Neural cell (in vitro differentiated cells): ENCODE measurements at regions not wholly inside any gene's neighbourhood (a gene's known extent, or its start where the extent isn't known, plus 50 kb on each side); places are given as distances from the start of the nearest gene placed in this dataset.

ENCODE experiments used
- H2AFZ ChIP-seq: fragments of 200-600, 300-800 bp; sonication (generic), shearing (Covaris generic); 2 replicates; pipeline ENCODE4 v1.6.0; 2014; ENCODE audit warnings: low read depth, mild to moderate bottlenecking, antibody characterized with exemption, low read length, moderate library complexity
- H3F3A ChIP-seq: fragments of 200-600 bp; shearing (Covaris generic); 2 replicates; pipeline ENCODE4 v1.6.1; 2016; ENCODE audit warnings: mild to moderate bottlenecking, moderate library complexity, mixed read lengths, antibody characterized with exemption, low read length; ENCODE audit not compliant: insufficient read depth, poor library complexity, severe bottlenecking
- H3K27ac ChIP-seq: fragments of 200-600, 300-800 bp; sonication (generic), shearing (Covaris generic); 2 replicates; pipeline ENCODE4 v1.5.1; 2014; ENCODE audit warnings: mild to moderate bottlenecking, low read length, moderate library complexity
- H3K27me3 ChIP-seq: fragments of 300-800, 200-600 bp; sonication (generic), shearing (Covaris generic); 2 replicates; pipeline ENCODE4 v1.6.0; 2014; ENCODE audit warnings: mild to moderate bottlenecking, low read depth, low read length, moderate library complexity; ENCODE audit not compliant: insufficient read depth
- H3K36me3 ChIP-seq: fragments of 300-800, 200-600 bp; sonication (generic), shearing (Covaris generic); 2 replicates; pipeline ENCODE4 v1.5.1; 2014; ENCODE audit warnings: mild to moderate bottlenecking, antibody characterized with exemption, low read length, moderate library complexity; ENCODE audit not compliant: insufficient read depth
- H3K4me2 ChIP-seq: fragments of 300-800, 200-600 bp; sonication (generic), shearing (Covaris generic); 2 replicates; pipeline ENCODE4 v1.6.0; 2014; ENCODE audit warnings: mild to moderate bottlenecking, low read length
- H3K4me3 ChIP-seq: fragments of 300-800, 200-600 bp; sonication (generic), shearing (Covaris generic); 2 replicates; pipeline ENCODE4 v1.5.1; 2014; ENCODE audit warnings: mild to moderate bottlenecking, low read length, moderate library complexity
- H3K79me2 ChIP-seq: fragments of 200-600 bp; shearing (Covaris generic); replicated peaks from 2 replicates; pipeline ENCODE4 v1.6.0; 2014; ENCODE audit warnings: mild to moderate bottlenecking, low read length, moderate library complexity; ENCODE audit not compliant: insufficient read depth
- H3K9ac ChIP-seq: fragments of 300-800, 200-600 bp; sonication (generic), shearing (Covaris generic); 2 replicates; pipeline ENCODE4 v1.6.1; 2016; ENCODE audit warnings: mild to moderate bottlenecking, low read length, mixed read lengths
- H3K9me2 ChIP-seq: fragments of 200-600 bp; shearing (Covaris generic); 2 replicates; pipeline ENCODE4 v1.6.1; 2016; ENCODE audit warnings: mild to moderate bottlenecking, low read length, mixed read lengths; ENCODE audit not compliant: insufficient read depth
- H3K9me3 ChIP-seq: fragments of 200-600, 300-800 bp; sonication (generic), shearing (Covaris generic); 2 replicates; pipeline ENCODE4 v1.6.1; 2016; ENCODE audit warnings: mild to moderate bottlenecking, mixed run types, low read length, moderate library complexity, mixed read lengths
- H4K20me1 ChIP-seq: fragments of 200-600 bp; shearing (Covaris generic); 2 replicates; pipeline ENCODE4 v1.6.1; 2016; ENCODE audit warnings: mild to moderate bottlenecking, mixed run types; ENCODE audit not compliant: insufficient read depth
- EP300 ChIP-seq: fragments of 450-650 bp; conservative IDR thresholded peaks from 2 replicates; pipeline ENCODE4 v1.6.1; 2014; ENCODE audit warnings: antibody characterized with exemption, mild to moderate bottlenecking, moderate library complexity; ENCODE audit not compliant: poor library complexity, severe bottlenecking
- EZH2 ChIP-seq: fragments of 200-600, 300-800 bp; shearing (Covaris generic), sonication (generic); IDR thresholded peaks from 2 replicates; pipeline ENCODE4 v1.6.1; 2014; ENCODE audit warnings: antibody characterized with exemption, low read length, borderline replicate concordance, mild to moderate bottlenecking; ENCODE audit not compliant: insufficient read depth, poor library complexity, severe bottlenecking
- MXI1 ChIP-seq: fragments of 450-650 bp; conservative IDR thresholded peaks from 2 replicates; pipeline ENCODE4 v1.6.1; 2014; ENCODE audit warnings: antibody characterized with exemption, mild to moderate bottlenecking; ENCODE audit not compliant: poor library complexity, severe bottlenecking
- POLR2AphosphoS5 ChIP-seq: IDR thresholded peaks from 2 replicates; pipeline ENCODE4 v1.6.1; 2012
- RAD21 ChIP-seq: fragments of 450-650 bp; conservative IDR thresholded peaks from 2 replicates; pipeline ENCODE4 v1.6.1; 2014; ENCODE audit warnings: antibody characterized with exemption, mild to moderate bottlenecking, moderate library complexity
- SMC3 ChIP-seq: fragments of 450-650 bp; conservative IDR thresholded peaks from 2 replicates; pipeline ENCODE4 v1.6.1; 2014; ENCODE audit warnings: antibody characterized with exemption, mild to moderate bottlenecking, moderate library complexity; ENCODE audit not compliant: poor library complexity
- TAF1 ChIP-seq: IDR thresholded peaks from 2 replicates; pipeline ENCODE4 v1.6.1; 2012; ENCODE audit warnings: low read depth
- TF ChIP-seq, protein P1 (sequence below): fragments of 450-650 bp; IDR thresholded peaks from 2 replicates; pipeline ENCODE4 v1.5.1; 2014; ENCODE audit warnings: antibody characterized with exemption, mild to moderate bottlenecking, moderate library complexity; ENCODE audit not compliant: poor library complexity, severe bottlenecking
- TF ChIP-seq, protein P2 (sequence below): IDR thresholded peaks from 2 replicates; pipeline ENCODE4 v1.6.1; 2012; ENCODE audit warnings: borderline replicate concordance

DNA sequence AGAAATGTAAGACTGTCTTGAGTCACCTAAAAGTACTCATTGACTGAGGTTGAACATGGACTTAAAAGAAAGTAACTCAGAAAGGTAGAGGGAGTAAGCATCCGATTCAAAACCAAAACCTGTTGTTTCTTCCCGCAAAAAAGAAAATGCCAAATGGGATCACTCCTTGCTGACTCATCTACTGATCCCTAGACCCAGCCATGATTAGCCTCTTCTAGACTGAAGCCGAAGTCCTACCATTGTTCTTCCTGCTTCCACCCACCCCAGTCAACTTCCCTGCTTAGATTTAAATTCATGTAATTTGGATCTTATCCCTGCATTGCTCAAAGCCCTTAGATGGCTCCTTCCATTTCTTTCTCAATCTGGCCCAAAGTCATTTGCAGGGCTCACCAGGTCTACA, 760.5 kb upstream of the SOX9 start:
- no peaks in the 10 kb centered on the region for H3K9me2 ChIP-seq
- H3K79me2 ChIP-seq: no peaks in the 10 kb centered on the region
- TF ChIP-seq TAF1: no peak
- TF ChIP-seq EP300: no peak
- TF ChIP-seq MXI1: no peak
- TF ChIP-seq, protein P1, sequence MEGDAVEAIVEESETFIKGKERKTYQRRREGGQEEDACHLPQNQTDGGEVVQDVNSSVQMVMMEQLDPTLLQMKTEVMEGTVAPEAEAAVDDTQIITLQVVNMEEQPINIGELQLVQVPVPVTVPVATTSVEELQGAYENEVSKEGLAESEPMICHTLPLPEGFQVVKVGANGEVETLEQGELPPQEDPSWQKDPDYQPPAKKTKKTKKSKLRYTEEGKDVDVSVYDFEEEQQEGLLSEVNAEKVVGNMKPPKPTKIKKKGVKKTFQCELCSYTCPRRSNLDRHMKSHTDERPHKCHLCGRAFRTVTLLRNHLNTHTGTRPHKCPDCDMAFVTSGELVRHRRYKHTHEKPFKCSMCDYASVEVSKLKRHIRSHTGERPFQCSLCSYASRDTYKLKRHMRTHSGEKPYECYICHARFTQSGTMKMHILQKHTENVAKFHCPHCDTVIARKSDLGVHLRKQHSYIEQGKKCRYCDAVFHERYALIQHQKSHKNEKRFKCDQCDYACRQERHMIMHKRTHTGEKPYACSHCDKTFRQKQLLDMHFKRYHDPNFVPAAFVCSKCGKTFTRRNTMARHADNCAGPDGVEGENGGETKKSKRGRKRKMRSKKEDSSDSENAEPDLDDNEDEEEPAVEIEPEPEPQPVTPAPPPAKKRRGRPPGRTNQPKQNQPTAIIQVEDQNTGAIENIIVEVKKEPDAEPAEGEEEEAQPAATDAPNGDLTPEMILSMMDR: no peak
- TF ChIP-seq, protein P2, sequence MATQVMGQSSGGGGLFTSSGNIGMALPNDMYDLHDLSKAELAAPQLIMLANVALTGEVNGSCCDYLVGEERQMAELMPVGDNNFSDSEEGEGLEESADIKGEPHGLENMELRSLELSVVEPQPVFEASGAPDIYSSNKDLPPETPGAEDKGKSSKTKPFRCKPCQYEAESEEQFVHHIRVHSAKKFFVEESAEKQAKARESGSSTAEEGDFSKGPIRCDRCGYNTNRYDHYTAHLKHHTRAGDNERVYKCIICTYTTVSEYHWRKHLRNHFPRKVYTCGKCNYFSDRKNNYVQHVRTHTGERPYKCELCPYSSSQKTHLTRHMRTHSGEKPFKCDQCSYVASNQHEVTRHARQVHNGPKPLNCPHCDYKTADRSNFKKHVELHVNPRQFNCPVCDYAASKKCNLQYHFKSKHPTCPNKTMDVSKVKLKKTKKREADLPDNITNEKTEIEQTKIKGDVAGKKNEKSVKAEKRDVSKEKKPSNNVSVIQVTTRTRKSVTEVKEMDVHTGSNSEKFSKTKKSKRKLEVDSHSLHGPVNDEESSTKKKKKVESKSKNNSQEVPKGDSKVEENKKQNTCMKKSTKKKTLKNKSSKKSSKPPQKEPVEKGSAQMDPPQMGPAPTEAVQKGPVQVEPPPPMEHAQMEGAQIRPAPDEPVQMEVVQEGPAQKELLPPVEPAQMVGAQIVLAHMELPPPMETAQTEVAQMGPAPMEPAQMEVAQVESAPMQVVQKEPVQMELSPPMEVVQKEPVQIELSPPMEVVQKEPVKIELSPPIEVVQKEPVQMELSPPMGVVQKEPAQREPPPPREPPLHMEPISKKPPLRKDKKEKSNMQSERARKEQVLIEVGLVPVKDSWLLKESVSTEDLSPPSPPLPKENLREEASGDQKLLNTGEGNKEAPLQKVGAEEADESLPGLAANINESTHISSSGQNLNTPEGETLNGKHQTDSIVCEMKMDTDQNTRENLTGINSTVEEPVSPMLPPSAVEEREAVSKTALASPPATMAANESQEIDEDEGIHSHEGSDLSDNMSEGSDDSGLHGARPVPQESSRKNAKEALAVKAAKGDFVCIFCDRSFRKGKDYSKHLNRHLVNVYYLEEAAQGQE: no peak
- TF ChIP-seq EZH2: no peak
- no peak for TF ChIP-seq SMC3
- TF ChIP-seq RAD21: no peak
- no peak for TF ChIP-seq POLR2AphosphoS5
- no peaks in the 10 kb centered on the region for H3F3A ChIP-seq
- no peak overlapping the region for H3K9ac ChIP-seq
- no peak overlapping the region for H2AFZ ChIP-seq
- no peaks in the 10 kb centered on the region for H3K9me3 ChIP-seq
- no peaks in the 10 kb centered on the region for H3K36me3 ChIP-seq
- H3K4me3 ChIP-seq: no peak overlapping the region
- H3K27me3 ChIP-seq: no peaks in the 10 kb centered on the region
- no peaks in the 10 kb centered on the region for H4K20me1 ChIP-seq
- H3K27ac ChIP-seq: no peak overlapping the region
- no peak overlapping the region for H3K4me2 ChIP-seq

DNA sequence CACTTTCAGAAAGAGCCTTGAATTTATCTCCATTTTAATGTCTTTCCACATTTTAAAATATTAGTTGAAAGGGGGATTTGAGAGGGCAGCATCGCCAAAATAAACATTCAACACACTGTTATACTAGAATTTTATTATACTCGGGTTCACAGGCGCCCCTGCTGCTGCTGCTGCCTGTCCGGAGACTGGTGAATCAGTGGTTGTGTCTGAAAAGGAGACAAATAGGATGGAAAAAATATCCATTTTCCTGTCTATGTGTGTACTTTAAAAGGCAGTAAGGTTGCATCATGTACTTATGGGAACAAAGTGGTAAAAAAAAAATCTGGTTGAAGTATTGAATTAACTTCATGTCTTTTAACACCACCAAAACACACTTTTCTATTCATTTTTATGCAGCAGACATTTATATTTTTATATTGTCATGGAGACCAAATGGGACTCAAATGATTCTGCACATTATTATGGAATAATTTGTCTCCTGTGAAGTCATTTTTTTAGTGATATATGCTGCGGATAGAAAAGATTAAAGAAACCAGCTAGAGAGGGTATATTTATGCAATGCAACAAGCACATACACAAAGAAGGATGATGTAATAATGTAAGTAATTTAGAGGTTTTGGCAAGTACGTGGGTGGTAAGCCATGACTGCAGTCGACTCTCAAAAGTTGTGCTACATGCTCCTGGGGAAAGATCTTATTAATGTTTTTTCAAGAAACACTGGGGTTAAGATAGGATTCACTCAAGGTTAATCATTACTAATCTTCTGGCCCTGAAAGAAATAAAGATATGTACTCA, 759.0 kb upstream of the SOX9 start:
- H3K27me3 ChIP-seq: no peaks in the 10 kb centered on the region
- no peak overlapping the region for H3K4me2 ChIP-seq
- H3K36me3 ChIP-seq: no peaks in the 10 kb centered on the region
- no peak for TF ChIP-seq MXI1
- TF ChIP-seq, protein P1: no peak
- H2AFZ ChIP-seq: no peak overlapping the region
- H3K27ac ChIP-seq: no peak overlapping the region
- no peak overlapping the region for H3K4me3 ChIP-seq
- no peaks in the 10 kb centered on the region for H3F3A ChIP-seq
- no peaks in the 10 kb centered on the region for H3K79me2 ChIP-seq
- no peaks in the 10 kb centered on the region for H3K9me2 ChIP-seq
- H4K20me1 ChIP-seq: no peaks in the 10 kb centered on the region
- H3K9ac ChIP-seq: no peak overlapping the region
- no peaks in the 10 kb centered on the region for H3K9me3 ChIP-seq
